ENCODE measurements at regions not wholly inside any gene's neighbourhood (a gene's known extent, or its start where the extent isn't known, plus 50 kb on each side); places are given as distances from the start of the nearest gene placed in this dataset.

- TF ChIP-seq, protein P1, sequence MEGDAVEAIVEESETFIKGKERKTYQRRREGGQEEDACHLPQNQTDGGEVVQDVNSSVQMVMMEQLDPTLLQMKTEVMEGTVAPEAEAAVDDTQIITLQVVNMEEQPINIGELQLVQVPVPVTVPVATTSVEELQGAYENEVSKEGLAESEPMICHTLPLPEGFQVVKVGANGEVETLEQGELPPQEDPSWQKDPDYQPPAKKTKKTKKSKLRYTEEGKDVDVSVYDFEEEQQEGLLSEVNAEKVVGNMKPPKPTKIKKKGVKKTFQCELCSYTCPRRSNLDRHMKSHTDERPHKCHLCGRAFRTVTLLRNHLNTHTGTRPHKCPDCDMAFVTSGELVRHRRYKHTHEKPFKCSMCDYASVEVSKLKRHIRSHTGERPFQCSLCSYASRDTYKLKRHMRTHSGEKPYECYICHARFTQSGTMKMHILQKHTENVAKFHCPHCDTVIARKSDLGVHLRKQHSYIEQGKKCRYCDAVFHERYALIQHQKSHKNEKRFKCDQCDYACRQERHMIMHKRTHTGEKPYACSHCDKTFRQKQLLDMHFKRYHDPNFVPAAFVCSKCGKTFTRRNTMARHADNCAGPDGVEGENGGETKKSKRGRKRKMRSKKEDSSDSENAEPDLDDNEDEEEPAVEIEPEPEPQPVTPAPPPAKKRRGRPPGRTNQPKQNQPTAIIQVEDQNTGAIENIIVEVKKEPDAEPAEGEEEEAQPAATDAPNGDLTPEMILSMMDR (IDR thresholded peaks at IDR 0.05), result no peak
- no peak for TF ChIP-seq POLR2A (IDR thresholded peaks at IDR 0.05)
- TF ChIP-seq POLR2AphosphoS5 (IDR thresholded peaks at IDR 0.05), result no peak
These were observed 876.6 kb downstream of the TUSC7 start for GRCh38 chr3:117586161-117586560.

Measured in prostate gland (tissue), 2 donors.